Activated CD4-positive, alpha-beta T cell treated with anti-CD3 and anti-CD28 coated beads for 36 hours (primary cell): ENCODE measurements at regions not wholly inside any gene's neighbourhood (a gene's known extent, or its start where the extent isn't known, plus 50 kb on each side); places are given as distances from the start of the nearest gene placed in this dataset.

Experiments
- ATAC-seq: fragments of 200-7000 bp; cut with Tn5 transposase; one replicate; pipeline ENCODE4 v1.10.0; 2021; ENCODE audit warnings: mild to moderate bottlenecking, moderate library complexity
- CTCF ChIA-PET: fragments of 350-600 bp; sonication (Branson Sonifier 250); formaldehyde crosslinking; loops from one replicate; lab custom pipeline; 2021; ENCODE audit warnings: antibody characterized with exemption; lab: Charles Lee
- POLR2A ChIA-PET: fragments of 350-600 bp; sonication (Branson Sonifier 250); formaldehyde crosslinking; loops from one replicate; lab custom pipeline; 2021; ENCODE audit warnings: antibody characterized with exemption, inconsistent platforms; lab: Charles Lee
- DNase-seq: peaks from one replicate; pipeline ENCODE4 v3.0.0-alpha.2; 2020
- H3K27ac Mint-ChIP-seq: one replicate; pipeline ENCODE4 v1.8.0; 2021; ENCODE audit warnings: mixed read lengths
- H3K27me3 Mint-ChIP-seq: one replicate; pipeline ENCODE4 v1.8.0; 2021; ENCODE audit warnings: mixed read lengths
- H3K36me3 Mint-ChIP-seq: one replicate; pipeline ENCODE4 v1.8.0; 2021; ENCODE audit warnings: low read depth, mixed read lengths
- H3K4me1 Mint-ChIP-seq: one replicate; pipeline ENCODE4 v1.8.0; 2021; ENCODE audit warnings: mixed read lengths
- H3K4me3 Mint-ChIP-seq: one replicate; pipeline ENCODE4 v1.8.0; 2021; ENCODE audit warnings: mild to moderate bottlenecking, moderate library complexity, mixed read lengths
- H3K9me3 Mint-ChIP-seq: one replicate; pipeline ENCODE4 v1.8.0; 2021; ENCODE audit warnings: low read depth, mixed read lengths
- intact Hi-C, 2 experiments: fragments of 100-400 bp; cut with DNase I in 1 of 2; cut with micrococcal nuclease in 1 of 2; formaldehyde crosslinking; loops; one replicate each; pipeline versions ENCODE4 v1.14.2 to v1.15.1; 2022 to 2024; cut with DNase I, micrococcal nuclease

DNA sequence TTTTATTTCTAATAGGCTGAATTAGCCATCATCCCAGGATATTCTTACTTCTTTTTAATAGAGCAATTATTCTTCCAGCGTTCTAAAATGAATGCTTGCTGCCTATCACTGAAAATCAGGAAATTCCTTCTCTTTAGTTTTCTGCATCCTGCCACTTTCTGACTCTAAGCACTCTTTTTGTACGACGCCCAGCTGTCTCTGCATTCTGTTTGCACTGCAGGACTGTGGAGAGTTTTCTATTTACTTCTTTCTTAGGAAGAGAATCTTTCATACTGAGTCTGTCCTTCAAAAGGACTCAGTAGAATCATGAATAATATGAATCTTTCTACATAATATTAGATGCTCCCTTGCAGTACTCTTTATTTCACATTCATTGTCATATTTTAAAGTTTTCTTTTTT, 360.4 kb upstream of the DSEL start:
- no peak for ATAC-seq
- Mint-ChIP-seq H3K27me3 (no peaks in the 10 kb centered on the region), H3K36me3 (no peaks in the 10 kb centered on the region), H3K27ac (no peak overlapping the region), H3K4me1 (no peaks in the 10 kb centered on the region), H3K9me3 (no peaks in the 10 kb centered on the region), H3K4me3 (no peak overlapping the region)
- POLR2A ChIA-PET: no interaction called here
- intact Hi-C loops: no loop called here
- no peak for DNase-seq
- CTCF ChIA-PET: no interaction called here

GRCh38 chr18:67875944-67876343, 359.4 kb upstream of the DSEL start:
- CTCF ChIA-PET: no interaction called here
- no peak overlapping the region for H3K4me3 Mint-ChIP-seq
- H3K27ac Mint-ChIP-seq: no peak overlapping the region
- no peaks in the 10 kb centered on the region for H3K9me3 Mint-ChIP-seq
- POLR2A ChIA-PET: no interaction called here
- no peaks in the 10 kb centered on the region for H3K27me3 Mint-ChIP-seq
- intact Hi-C loops: no loop called here
- ATAC-seq (no peak), DNase-seq (no peak)
- H3K36me3 Mint-ChIP-seq: no peaks in the 10 kb centered on the region
- H3K4me1 Mint-ChIP-seq: no peaks in the 10 kb centered on the region

- ATAC-seq: no peak
- ChIA-PET POLR2A (no interaction called here), CTCF (interaction anchor here (0.7 kb wide), 1 partner anchor 278 kb away, joined by 3 read pairs; no protein-coding TSS in a partner anchor)
- no peak overlapping the region for H3K4me3 Mint-ChIP-seq
- no peaks in the 10 kb centered on the region for H3K36me3 Mint-ChIP-seq
- H3K27ac Mint-ChIP-seq: no peak overlapping the region
- DNase-seq: no peak
- H3K27me3 Mint-ChIP-seq: no peaks in the 10 kb centered on the region
- no peaks in the 10 kb centered on the region for H3K9me3 Mint-ChIP-seq
- intact Hi-C loops: no loop called here
- no peaks in the 10 kb centered on the region for H3K4me1 Mint-ChIP-seq
Measured at GRCh38 chr18:67875060-67875459, 358.5 kb upstream of the DSEL start.

DNA sequence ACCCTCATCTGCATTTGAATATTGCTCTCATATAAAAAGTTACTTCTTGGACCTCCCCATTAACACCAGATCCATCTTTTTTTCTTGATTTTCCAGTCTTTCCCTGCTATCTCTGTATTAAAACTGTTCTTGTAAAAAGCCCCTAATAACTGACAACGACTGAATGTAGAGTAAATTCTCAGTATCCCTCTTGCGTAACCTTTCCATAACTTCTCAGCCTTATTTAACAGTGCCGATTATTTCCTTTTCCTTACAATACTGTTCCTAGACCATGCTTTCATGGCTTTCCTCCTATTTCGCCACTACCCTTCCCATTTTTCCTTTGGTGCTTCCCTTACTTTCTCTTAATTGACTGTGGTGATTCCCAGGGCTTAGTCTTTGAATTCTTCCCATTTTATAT, 348.9 kb upstream of the DSEL start:
- POLR2A ChIA-PET: no interaction called here
- H3K4me1 Mint-ChIP-seq: no peaks in the 10 kb centered on the region
- no peak for DNase-seq
- no peaks in the 10 kb centered on the region for H3K36me3 Mint-ChIP-seq
- H3K9me3 Mint-ChIP-seq: peaks cover 1% of the 10 kb centered on the region
- CTCF ChIA-PET: no interaction called here
- intact Hi-C loops: loop anchor here in 1 of 2 experiments (10.0 kb wide), 1 partner anchor 651 kb away; no protein-coding TSS in a partner anchor
- no peak for ATAC-seq
- H3K27me3 Mint-ChIP-seq: no peaks in the 10 kb centered on the region
- no peak overlapping the region for H3K27ac Mint-ChIP-seq
- no peak overlapping the region for H3K4me3 Mint-ChIP-seq

DNA sequence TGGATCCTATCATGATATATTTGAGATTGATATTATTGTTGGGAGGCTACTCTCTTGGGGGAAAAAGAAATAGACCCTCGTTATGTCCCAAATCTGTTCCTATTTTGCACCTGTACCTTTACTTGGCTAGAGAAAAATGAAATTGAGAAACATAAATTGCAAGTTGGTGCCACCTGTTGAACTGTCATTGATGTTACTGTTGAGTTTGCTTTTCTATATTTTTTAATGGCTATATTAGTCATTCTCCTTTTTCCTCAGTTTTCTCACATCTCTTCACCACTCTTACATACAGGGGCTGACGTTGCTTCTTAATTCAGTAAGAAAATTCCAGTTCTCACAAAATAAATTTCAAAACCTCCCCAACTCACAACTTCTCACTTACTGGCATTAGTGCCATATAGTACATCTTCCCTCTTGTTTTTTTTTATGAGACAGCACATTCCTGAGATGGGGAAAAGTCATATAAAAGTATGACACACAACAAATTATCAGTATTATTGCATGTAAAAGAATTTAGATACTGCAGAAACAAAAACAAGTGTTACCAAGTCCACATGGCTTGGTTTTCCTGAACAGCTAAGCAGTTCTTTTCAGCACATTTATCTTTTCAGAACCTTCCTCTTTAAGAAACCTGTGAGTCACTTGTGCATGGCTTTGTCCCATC, 348.3 kb upstream of the DSEL start:
- Mint-ChIP-seq H3K27me3 (no peaks in the 10 kb centered on the region), H3K4me3 (no peak overlapping the region), H3K9me3 (peaks cover 1% of the 10 kb centered on the region), H3K4me1 (no peaks in the 10 kb centered on the region), H3K27ac (no peak overlapping the region), H3K36me3 (no peaks in the 10 kb centered on the region)
- POLR2A ChIA-PET: no interaction called here
- no peak for ATAC-seq
- intact Hi-C loops: loop anchor here in 1 of 2 experiments (10.0 kb wide), 1 partner anchor 650 kb away; no protein-coding TSS in a partner anchor
- CTCF ChIA-PET: no interaction called here
- no peak for DNase-seq

DNA sequence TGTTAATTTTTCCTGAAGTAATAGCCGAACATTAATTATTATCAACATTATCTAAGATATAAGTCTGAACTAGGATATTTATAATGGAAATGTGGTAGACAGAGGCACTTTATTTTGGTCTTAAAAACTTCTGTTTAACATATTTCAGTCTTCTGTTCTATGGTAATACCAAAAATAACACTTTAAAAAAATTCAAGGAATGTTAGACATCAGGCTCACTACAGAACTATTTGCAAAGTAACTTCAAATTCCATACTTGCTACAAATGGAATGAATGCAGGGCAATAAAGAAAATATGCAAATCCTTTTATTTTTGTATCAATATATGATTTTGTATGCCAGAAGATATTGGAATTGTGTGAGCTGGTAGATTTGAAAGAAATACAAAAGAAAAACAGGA, 345.5 kb upstream of the DSEL start:
- ATAC-seq: no peak
- intact Hi-C loops: loop anchor here in 1 of 2 experiments (10.0 kb wide), 1 partner anchor 647 kb away; no protein-coding TSS in a partner anchor
- H3K36me3 Mint-ChIP-seq: no peaks in the 10 kb centered on the region
- no peak overlapping the region for H3K27ac Mint-ChIP-seq
- H3K27me3 Mint-ChIP-seq: no peaks in the 10 kb centered on the region
- peaks cover 1% of the 10 kb centered on the region for H3K9me3 Mint-ChIP-seq
- no peak overlapping the region for H3K4me3 Mint-ChIP-seq
- DNase-seq: no peak
- POLR2A ChIA-PET: no interaction called here
- CTCF ChIA-PET: no interaction called here
- no peaks in the 10 kb centered on the region for H3K4me1 Mint-ChIP-seq

DNA sequence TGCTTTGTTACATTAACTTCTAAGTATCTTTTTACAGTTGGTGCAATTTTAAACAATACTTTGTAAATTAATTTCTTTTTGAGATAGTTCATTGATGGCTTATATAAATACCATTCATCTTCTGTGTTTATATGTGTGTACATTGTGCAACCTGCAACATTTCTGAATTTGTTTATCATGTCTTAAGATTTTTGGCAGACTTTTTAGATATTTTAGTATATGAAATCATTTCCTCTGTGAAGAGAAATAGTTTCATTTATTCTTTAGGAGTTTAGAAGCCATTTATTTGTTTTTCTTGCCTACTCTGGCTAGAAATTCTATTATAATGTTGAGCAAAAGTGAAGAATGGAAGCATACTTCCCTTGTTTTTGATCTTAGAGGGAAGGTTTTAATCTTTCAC, 337.8 kb upstream of the DSEL start:
- Mint-ChIP-seq H3K27ac (no peak overlapping the region), H3K36me3 (no peaks in the 10 kb centered on the region), H3K9me3 (no peaks in the 10 kb centered on the region), H3K27me3 (no peaks in the 10 kb centered on the region), H3K4me1 (no peaks in the 10 kb centered on the region), H3K4me3 (no peak overlapping the region)
- no peak for DNase-seq
- intact Hi-C loops: no loop called here
- ATAC-seq: no peak
- ChIA-PET POLR2A (no interaction called here), CTCF (no interaction called here)

GRCh38 chr18:67846422-67847098, 330.0 kb upstream of the DSEL start:
- no peak overlapping the region for H3K4me3 Mint-ChIP-seq
- no peaks in the 10 kb centered on the region for H3K9me3 Mint-ChIP-seq
- POLR2A ChIA-PET: no interaction called here
- intact Hi-C loops: no loop called here
- CTCF ChIA-PET: no interaction called here
- H3K36me3 Mint-ChIP-seq: no peaks in the 10 kb centered on the region
- H3K27me3 Mint-ChIP-seq: no peaks in the 10 kb centered on the region
- H3K4me1 Mint-ChIP-seq: no peaks in the 10 kb centered on the region
- no peak overlapping the region for H3K27ac Mint-ChIP-seq
- ATAC-seq (no peak), DNase-seq (no peak)

DNA sequence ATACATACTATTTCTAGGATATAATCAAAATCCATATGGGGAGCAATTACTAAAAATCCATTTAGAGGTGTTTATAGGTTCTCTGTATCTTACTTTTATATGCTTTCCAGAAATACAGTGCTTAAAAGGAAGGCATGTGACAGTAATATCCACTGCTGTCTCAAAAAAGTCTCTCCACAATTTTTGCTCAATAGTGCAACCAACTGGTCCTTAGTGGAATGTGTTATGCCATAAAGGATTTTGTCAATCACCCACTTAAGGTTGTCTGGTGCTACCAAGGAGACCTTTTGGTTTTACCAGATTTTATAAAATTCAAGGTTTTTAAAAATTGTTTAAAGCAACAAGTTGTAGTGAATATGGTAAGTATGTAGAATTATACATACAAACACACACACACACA, 328.5 kb upstream of the DSEL start:
- Mint-ChIP-seq H3K27ac (no peak overlapping the region), H3K9me3 (no peaks in the 10 kb centered on the region), H3K27me3 (no peaks in the 10 kb centered on the region), H3K36me3 (no peaks in the 10 kb centered on the region), H3K4me3 (no peak overlapping the region), H3K4me1 (no peaks in the 10 kb centered on the region)
- no peak for ATAC-seq
- DNase-seq: no peak
- intact Hi-C loops: no loop called here
- POLR2A ChIA-PET: no interaction called here
- CTCF ChIA-PET: no interaction called here

DNA sequence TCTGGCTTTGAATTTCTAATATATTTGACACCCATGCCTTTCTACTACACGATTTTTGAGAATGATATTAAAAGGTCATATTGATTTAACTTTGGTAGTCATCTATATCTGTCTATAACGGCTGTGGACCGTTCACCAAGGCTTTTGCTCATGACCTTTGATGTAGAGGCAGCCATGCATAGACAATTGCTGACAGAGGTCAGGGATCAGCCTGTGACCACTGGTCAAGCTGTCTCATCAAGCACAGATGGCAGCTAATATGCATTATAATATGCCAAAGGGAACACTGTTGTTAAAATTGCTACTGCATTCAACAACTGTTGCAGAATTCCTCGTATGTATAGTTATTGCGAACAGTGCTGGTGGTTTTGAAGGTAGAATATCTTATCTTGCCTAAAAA, 323.9 kb upstream of the DSEL start:
- Mint-ChIP-seq H3K4me3 (no peak overlapping the region), H3K27ac (no peak overlapping the region), H3K9me3 (no peaks in the 10 kb centered on the region), H3K4me1 (no peaks in the 10 kb centered on the region), H3K36me3 (no peaks in the 10 kb centered on the region), H3K27me3 (no peaks in the 10 kb centered on the region)
- ChIA-PET CTCF (interaction anchor here (0.7 kb wide), 1 partner anchor 66 kb away, joined by 4 read pairs; no protein-coding TSS in a partner anchor), POLR2A (no interaction called here)
- intact Hi-C loops: no loop called here
- ATAC-seq (no peak), DNase-seq (no peak)

GRCh38 chr18:67818432-67818831, 301.9 kb upstream of the DSEL start:
- no peaks in the 10 kb centered on the region for H3K9me3 Mint-ChIP-seq
- no peak overlapping the region for H3K4me3 Mint-ChIP-seq
- intact Hi-C loops: no loop called here
- H3K4me1 Mint-ChIP-seq: no peaks in the 10 kb centered on the region
- ATAC-seq (no peak), DNase-seq (no peak)
- POLR2A ChIA-PET: no interaction called here
- no peaks in the 10 kb centered on the region for H3K36me3 Mint-ChIP-seq
- CTCF ChIA-PET: no interaction called here
- H3K27me3 Mint-ChIP-seq: no peaks in the 10 kb centered on the region
- H3K27ac Mint-ChIP-seq: no peak overlapping the region

DNA sequence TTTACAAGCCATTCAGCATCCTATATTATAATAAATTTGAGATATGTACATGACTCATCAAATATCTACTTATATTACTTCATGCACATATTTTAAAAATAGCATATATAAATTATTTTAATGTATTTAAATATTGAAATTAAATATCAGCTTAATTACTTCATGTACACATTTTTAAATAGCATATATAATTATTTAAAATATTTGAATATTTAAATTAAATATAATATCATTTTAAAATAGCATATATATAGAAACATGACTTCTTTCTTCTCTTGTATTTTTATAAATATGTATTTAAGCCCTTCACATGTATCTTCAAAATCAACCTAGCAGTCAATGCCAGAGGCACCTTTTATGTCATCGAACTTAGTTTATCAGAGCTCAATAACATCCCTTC, 298.8 kb upstream of the DSEL start:
- no peak overlapping the region for H3K27ac Mint-ChIP-seq
- no peaks in the 10 kb centered on the region for H3K36me3 Mint-ChIP-seq
- DNase-seq (no peak), ATAC-seq (no peak)
- ChIA-PET CTCF (no interaction called here), POLR2A (no interaction called here)
- H3K4me3 Mint-ChIP-seq: no peak overlapping the region
- H3K27me3 Mint-ChIP-seq: no peaks in the 10 kb centered on the region
- intact Hi-C loops: no loop called here
- no peaks in the 10 kb centered on the region for H3K4me1 Mint-ChIP-seq
- no peaks in the 10 kb centered on the region for H3K9me3 Mint-ChIP-seq
